ENCODE measurements at regions not wholly inside any gene's neighbourhood (a gene's known extent, or its start where the extent isn't known, plus 50 kb on each side); places are given as distances from the start of the nearest gene placed in this dataset.

DNA sequence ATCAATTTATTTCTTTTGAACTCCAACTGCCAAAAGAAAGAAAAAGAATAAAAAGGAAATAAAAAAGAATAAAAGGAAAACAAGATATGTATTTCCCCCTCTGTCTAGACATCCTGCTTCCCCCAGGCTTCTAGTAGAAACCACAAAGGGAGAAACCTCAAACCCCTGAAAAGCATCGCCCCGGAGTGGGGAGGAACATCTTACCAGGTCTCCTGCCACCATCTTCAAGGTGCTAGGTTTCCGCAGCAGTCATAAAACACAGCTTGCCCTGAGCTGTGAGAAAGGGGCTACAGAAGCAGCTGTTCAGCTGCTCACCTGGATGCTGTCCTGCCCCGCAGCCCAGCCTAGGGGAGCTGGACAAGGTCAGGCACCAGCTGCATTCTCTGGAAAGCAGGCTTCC lies 487.7 kb downstream of the GADD45G start:
- TF ChIP-seq, protein P1, sequence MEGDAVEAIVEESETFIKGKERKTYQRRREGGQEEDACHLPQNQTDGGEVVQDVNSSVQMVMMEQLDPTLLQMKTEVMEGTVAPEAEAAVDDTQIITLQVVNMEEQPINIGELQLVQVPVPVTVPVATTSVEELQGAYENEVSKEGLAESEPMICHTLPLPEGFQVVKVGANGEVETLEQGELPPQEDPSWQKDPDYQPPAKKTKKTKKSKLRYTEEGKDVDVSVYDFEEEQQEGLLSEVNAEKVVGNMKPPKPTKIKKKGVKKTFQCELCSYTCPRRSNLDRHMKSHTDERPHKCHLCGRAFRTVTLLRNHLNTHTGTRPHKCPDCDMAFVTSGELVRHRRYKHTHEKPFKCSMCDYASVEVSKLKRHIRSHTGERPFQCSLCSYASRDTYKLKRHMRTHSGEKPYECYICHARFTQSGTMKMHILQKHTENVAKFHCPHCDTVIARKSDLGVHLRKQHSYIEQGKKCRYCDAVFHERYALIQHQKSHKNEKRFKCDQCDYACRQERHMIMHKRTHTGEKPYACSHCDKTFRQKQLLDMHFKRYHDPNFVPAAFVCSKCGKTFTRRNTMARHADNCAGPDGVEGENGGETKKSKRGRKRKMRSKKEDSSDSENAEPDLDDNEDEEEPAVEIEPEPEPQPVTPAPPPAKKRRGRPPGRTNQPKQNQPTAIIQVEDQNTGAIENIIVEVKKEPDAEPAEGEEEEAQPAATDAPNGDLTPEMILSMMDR (optimal IDR thresholded peaks at IDR 0.05 in 1 of 3, IDR thresholded peaks at IDR 0.05 in 1 of 3, conservative IDR thresholded peaks at IDR 0.05 in 1 of 3; ENCODE audit: extremely low read depth in 1 of 3, insufficient read depth in 2 of 3, low read length in 3 of 3): no peak
- no peak for TF ChIP-seq EZH2 (IDR thresholded peaks at IDR 0.05; ENCODE audit: low read length)

Data from keratinocyte (primary cell).